ENCODE measurements at regions not wholly inside any gene's neighbourhood (a gene's known extent, or its start where the extent isn't known, plus 50 kb on each side); places are given as distances from the start of the nearest gene placed in this dataset.

DNA sequence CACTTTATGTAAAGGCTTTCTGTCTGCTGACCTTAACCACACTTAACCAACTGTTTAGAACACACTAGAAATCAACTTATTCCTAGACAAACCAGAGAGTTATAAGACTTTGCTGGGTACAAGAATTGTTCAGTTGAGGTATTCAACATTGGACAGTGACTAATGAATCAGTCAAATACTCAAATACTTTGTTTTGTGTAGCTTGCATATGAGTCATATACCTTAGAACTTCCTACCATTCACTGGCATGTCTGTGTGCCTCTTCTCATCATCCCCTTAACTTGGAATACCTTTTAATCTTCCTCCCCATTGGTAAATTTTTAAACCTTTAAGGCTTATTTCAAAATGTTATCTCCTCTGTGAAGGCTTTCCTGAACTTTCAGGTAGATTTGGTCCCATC is 708.8 kb upstream of the GRIA3 start:
- Mint-ChIP-seq H3K27ac (no peak overlapping the region), H3K27me3 (no peaks in the 10 kb centered on the region)

GRCh38 chrX:122500556-122500955 is 683.5 kb upstream of the GRIA3 start:
- Mint-ChIP-seq H3K36me3 (no peaks in the 10 kb centered on the region), H3K4me1 (no peaks in the 10 kb centered on the region), H3K9me3 (peaks cover 0 to 20% (median 4%) of the 10 kb centered on the region in 7 donors), H3K27ac (no peak overlapping the region), H3K4me3 (no peak overlapping the region), H3K27me3 (no peaks in the 10 kb centered on the region)
- ATAC-seq (ENCODE audit: low read depth in 2 of 2) = no peak
- no peak for DNase-seq

More for the DNA sequence above, 708.8 kb upstream of the GRIA3 start:
- no peaks in the 10 kb centered on the region for H3K36me3 Mint-ChIP-seq
- H3K9me3 Mint-ChIP-seq = peaks cover 0 to 6% (median 2%) of the 10 kb centered on the region in 7 donors
- DNase-seq (no peak), ATAC-seq (ENCODE audit: low read depth in 2 of 2) (no peak)
- no peaks in the 10 kb centered on the region for H3K4me1 Mint-ChIP-seq
- H3K4me3 Mint-ChIP-seq = no peak overlapping the region

GRCh38 chrX:122501652-122502051 is 682.4 kb upstream of the GRIA3 start:
- no peak overlapping the region for H3K27ac Mint-ChIP-seq

DNA sequence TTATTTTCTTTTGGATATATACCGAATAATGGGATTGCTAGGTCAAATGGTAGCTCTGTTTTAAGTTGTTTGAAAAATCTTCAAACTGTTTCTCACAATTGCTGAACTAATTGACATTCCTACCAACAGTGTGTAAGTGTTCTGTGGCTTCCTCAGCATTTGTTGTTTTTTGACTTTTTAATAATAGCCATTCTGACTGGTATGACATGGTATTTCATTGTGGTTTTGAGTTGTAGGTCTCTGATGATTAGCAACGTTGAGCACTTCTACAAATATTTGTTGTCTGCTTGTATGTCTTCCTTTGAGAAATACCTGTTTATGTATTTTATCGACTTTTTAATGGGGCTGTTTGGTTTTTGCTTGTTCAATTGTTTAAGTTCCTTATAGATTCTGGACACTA is 680.1 kb upstream of the GRIA3 start:
- DNase-seq (no peak), ATAC-seq (ENCODE audit: low read depth in 2 of 2) (no peak)
- no peaks in the 10 kb centered on the region for H3K27me3 Mint-ChIP-seq
- H3K4me3 Mint-ChIP-seq = no peak overlapping the region
- no peak overlapping the region for H3K27ac Mint-ChIP-seq
- H3K9me3 Mint-ChIP-seq = peaks cover 0 to 14% (median 3%) of the 10 kb centered on the region in 7 donors
- H3K4me1 Mint-ChIP-seq = no peaks in the 10 kb centered on the region
- no peaks in the 10 kb centered on the region for H3K36me3 Mint-ChIP-seq

More at GRCh38 chrX:122501652-122502051, 682.4 kb upstream of the GRIA3 start:
- DNase-seq = no peak
- H3K4me1 Mint-ChIP-seq = no peaks in the 10 kb centered on the region
- ATAC-seq (ENCODE audit: low read depth in 2 of 2) = no peak
- peaks cover 0 to 18% (median 2%) of the 10 kb centered on the region in 7 donors for H3K9me3 Mint-ChIP-seq
- no peak overlapping the region for H3K4me3 Mint-ChIP-seq
- no peaks in the 10 kb centered on the region for H3K27me3 Mint-ChIP-seq
- H3K36me3 Mint-ChIP-seq = no peaks in the 10 kb centered on the region

DNA sequence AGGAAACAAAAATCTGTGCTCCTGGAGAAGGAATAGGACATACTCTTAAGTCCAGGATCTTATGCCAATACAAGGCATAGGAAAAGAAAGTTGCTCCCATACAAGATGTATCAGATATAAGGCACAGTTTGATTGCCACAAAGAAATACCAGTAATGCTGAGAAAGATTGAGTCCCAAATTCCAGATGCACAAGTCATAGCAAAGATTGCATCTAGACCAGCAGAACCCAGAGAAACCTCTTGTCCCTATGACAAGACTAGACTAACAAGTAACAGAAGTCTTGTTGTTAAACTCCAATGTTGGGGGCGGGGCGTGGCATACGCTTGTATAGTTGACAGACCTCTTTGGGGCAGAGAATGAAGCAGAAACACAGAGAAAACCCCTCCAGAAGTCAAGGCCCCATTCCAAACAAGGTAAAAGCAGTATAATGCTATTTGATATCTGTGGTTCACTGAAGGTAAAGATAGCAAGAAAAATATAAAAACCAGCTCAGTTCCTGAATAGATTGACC is 671.5 kb upstream of the GRIA3 start:
- DNase-seq (no peak), ATAC-seq (ENCODE audit: low read depth in 2 of 2) (no peak)
- Mint-ChIP-seq H3K9me3 (peaks cover 4 to 13% (median 6%) of the 10 kb centered on the region in 7 donors), H3K36me3 (no peaks in the 10 kb centered on the region), H3K4me1 (no peaks in the 10 kb centered on the region), H3K4me3 (no peak overlapping the region), H3K27ac (no peak overlapping the region), H3K27me3 (no peaks in the 10 kb centered on the region)

DNA sequence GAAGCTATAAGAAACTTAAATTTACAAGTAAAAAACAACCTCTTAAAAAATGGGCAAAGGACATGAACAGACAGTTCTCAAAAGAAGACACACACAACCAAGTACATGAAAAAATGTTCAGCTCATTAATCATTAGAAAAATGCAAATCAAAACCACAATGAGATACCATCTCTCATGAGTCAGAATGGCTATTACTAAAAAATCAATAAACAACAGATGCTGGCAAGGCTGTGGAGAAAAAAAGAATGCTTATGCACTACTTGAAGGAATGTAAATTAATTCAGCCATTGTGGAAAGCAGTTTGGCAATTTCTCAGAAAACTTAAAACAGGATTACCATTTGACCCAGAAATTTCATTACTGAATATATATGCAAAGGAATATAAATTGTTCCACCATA is 666.3 kb upstream of the GRIA3 start:
- no peaks in the 10 kb centered on the region for H3K4me1 Mint-ChIP-seq
- ATAC-seq (ENCODE audit: low read depth in 2 of 2) (no peak), DNase-seq (no peak)
- H3K9me3 Mint-ChIP-seq = peaks cover 0 to 13% (median 6%) of the 10 kb centered on the region in 7 donors
- no peak overlapping the region for H3K27ac Mint-ChIP-seq
- H3K36me3 Mint-ChIP-seq = no peaks in the 10 kb centered on the region
- no peak overlapping the region for H3K4me3 Mint-ChIP-seq
- no peaks in the 10 kb centered on the region for H3K27me3 Mint-ChIP-seq

DNA sequence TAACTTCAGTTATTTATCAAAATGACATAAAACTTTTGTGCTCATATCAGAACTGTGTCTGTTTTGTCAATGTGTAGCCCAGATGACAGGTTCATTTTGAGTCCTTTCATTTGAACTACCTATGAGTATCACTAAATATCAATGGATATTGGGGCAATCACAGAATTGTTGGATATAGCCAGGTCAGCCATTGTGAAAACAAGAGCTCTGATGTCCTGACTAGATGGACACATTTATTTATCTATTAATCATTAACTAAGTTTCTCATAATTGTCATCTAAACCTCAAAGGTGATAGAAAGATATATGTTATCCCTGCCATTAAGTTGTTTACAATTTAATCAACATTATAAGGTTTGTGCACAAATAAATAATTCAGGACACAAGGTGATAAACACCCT is 638.3 kb upstream of the GRIA3 start:
- H3K9me3 Mint-ChIP-seq = peaks cover 0 to 5% (median 2%) of the 10 kb centered on the region in 7 donors
- no peaks in the 10 kb centered on the region for H3K36me3 Mint-ChIP-seq
- H3K27ac Mint-ChIP-seq = no peak overlapping the region
- DNase-seq (no peak), ATAC-seq (ENCODE audit: low read depth in 2 of 2) (no peak)
- no peak overlapping the region for H3K4me3 Mint-ChIP-seq
- no peaks in the 10 kb centered on the region for H3K27me3 Mint-ChIP-seq
- H3K4me1 Mint-ChIP-seq = no peaks in the 10 kb centered on the region

DNA sequence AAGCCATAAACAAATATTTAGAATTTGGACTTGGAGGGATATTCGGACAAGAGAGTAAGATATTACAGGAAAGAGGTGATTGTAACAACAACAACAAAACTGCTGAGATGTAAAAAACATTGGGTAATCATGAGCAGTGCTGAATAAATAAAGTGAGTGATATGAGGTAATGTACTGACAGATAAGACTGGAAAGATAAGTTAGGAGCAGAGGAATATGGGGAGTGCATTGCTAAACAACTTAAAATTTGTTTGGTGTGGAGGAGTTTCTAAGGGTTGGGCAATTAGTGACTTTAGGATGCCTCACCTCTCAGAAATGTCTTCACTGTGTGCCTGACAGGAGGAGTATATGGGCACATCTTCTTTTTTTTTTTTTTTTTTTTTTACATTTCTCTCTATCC is 637.8 kb upstream of the GRIA3 start:
- H3K4me1 Mint-ChIP-seq = no peaks in the 10 kb centered on the region
- H3K9me3 Mint-ChIP-seq = peaks cover 0 to 5% (median 2%) of the 10 kb centered on the region in 7 donors
- DNase-seq (no peak), ATAC-seq (ENCODE audit: low read depth in 2 of 2) (no peak)
- no peaks in the 10 kb centered on the region for H3K36me3 Mint-ChIP-seq
- H3K27ac Mint-ChIP-seq = no peak overlapping the region
- no peaks in the 10 kb centered on the region for H3K27me3 Mint-ChIP-seq
- H3K4me3 Mint-ChIP-seq = no peak overlapping the region

DNA sequence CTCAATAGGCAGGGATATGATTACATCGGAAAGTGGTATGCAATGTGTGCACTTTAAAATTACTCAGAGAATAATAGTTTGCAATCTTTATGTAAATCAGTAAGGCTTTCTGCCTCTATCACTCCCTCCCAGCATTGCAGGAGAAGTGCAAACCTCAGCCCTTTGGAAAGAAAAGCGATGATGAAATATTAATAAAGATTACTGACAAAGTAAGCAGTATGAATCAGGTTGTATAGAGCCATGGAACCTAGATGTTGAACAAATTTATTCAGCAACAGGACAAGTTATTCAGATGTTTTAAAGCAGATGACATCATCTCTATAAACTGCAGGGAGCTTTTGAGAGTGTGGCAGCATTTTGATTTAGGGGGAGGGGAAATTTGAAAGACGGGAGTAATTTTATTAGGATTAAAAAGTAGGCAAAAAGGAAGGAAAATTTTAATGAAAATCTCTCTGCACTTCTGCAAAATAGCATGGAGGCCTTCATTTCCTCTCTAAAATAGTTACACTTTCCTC is 631.7 kb upstream of the GRIA3 start:
- H3K9me3 Mint-ChIP-seq = peaks cover 0 to 13% (median 5%) of the 10 kb centered on the region in 7 donors
- no peaks in the 10 kb centered on the region for H3K27me3 Mint-ChIP-seq
- DNase-seq (no peak), ATAC-seq (ENCODE audit: low read depth in 2 of 2) (no peak)
- no peaks in the 10 kb centered on the region for H3K36me3 Mint-ChIP-seq
- no peaks in the 10 kb centered on the region for H3K4me1 Mint-ChIP-seq
- H3K27ac Mint-ChIP-seq = no peak overlapping the region
- H3K4me3 Mint-ChIP-seq = no peak overlapping the region

- ATAC-seq (ENCODE audit: low read depth in 2 of 2) = no peak
- H3K4me3 Mint-ChIP-seq = no peak overlapping the region
- no peaks in the 10 kb centered on the region for H3K27me3 Mint-ChIP-seq
- H3K9me3 Mint-ChIP-seq = peaks cover 0 to 13% (median 7%) of the 10 kb centered on the region in 7 donors
- H3K36me3 Mint-ChIP-seq = no peaks in the 10 kb centered on the region
- no peaks in the 10 kb centered on the region for H3K4me1 Mint-ChIP-seq
- no peak for DNase-seq
- no peak overlapping the region for H3K27ac Mint-ChIP-seq
Measured at GRCh38 chrX:122555925-122556324, 628.2 kb upstream of the GRIA3 start.

DNA sequence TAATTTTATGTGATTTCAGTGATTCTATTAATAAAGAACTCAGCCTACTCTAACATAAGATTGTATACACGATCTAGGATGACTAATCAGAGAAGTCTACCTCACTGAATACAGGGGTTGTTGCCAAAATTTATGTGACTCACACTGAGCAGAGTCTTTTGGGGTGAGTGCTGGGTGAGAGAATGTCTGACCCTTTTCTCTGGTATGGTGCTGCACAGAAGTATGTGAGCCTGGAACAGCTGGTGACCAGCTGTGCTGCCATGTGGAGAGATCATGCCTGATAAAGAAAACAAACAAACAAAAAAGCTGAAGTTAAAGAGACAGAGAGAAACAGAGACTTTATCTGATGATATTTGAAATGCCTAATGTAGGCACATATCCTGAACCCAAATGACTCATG is 618.1 kb upstream of the GRIA3 start:
- DNase-seq = no peak
- no peak overlapping the region for H3K4me3 Mint-ChIP-seq
- no peak overlapping the region for H3K27ac Mint-ChIP-seq
- no peaks in the 10 kb centered on the region for H3K27me3 Mint-ChIP-seq
- H3K9me3 Mint-ChIP-seq = peaks cover 0 to 10% (median 3%) of the 10 kb centered on the region in 7 donors
- no peak for ATAC-seq (ENCODE audit: low read depth in 2 of 2)
- no peaks in the 10 kb centered on the region for H3K4me1 Mint-ChIP-seq
- H3K36me3 Mint-ChIP-seq = no peaks in the 10 kb centered on the region

DNA sequence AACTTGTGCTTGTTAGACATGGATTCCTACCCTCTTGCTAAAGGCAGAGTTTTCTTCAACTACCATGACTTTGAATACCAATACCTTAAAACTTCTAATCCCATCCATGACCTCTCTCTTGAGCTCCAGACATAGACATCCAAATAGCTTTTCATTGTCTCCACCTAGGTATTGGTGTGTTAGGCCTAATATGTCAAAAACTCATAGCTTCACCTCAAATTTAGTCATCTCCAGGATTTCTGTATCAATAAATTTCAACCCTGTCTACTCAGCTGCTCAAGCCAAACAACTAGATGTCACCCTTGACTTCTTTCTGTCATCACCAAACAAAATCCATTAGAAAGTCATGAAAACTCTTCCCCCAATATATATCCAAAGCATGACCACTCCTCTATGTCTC is 617.7 kb upstream of the GRIA3 start:
- H3K27me3 Mint-ChIP-seq = no peaks in the 10 kb centered on the region
- ATAC-seq (ENCODE audit: low read depth in 2 of 2) = no peak
- DNase-seq = no peak
- no peak overlapping the region for H3K27ac Mint-ChIP-seq
- H3K4me1 Mint-ChIP-seq = no peaks in the 10 kb centered on the region
- H3K4me3 Mint-ChIP-seq = no peak overlapping the region
- H3K9me3 Mint-ChIP-seq = peaks cover 0 to 13% (median 4%) of the 10 kb centered on the region in 7 donors
- H3K36me3 Mint-ChIP-seq = no peaks in the 10 kb centered on the region

- H3K9me3 Mint-ChIP-seq = peaks cover 0 to 13% (median 6%) of the 10 kb centered on the region in 7 donors
- DNase-seq (no peak), ATAC-seq (ENCODE audit: low read depth in 2 of 2) (no peak)
- no peak overlapping the region for H3K27ac Mint-ChIP-seq
- H3K36me3 Mint-ChIP-seq = no peaks in the 10 kb centered on the region
- H3K4me1 Mint-ChIP-seq = no peaks in the 10 kb centered on the region
- H3K27me3 Mint-ChIP-seq = no peaks in the 10 kb centered on the region
- H3K4me3 Mint-ChIP-seq = no peak overlapping the region
Measured at GRCh38 chrX:122567911-122568310, 616.2 kb upstream of the GRIA3 start.

DNA sequence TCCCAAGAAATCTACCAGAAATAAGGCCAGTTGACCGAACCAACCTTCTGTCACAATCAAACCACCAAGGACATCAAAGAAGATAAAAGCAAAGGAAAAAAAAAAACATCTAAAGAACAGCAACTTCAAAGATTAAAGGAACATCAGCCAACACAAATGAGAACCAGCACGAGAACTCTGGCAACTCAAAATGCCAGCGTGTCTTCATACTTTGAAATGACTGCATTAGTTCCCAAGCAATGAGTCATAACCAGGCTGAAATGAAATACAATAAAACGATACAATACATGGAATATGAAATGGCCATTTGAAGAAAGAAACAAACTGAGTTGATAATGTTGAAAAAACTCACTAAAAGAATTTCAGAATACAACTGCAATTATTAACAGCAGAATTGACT is 611.6 kb upstream of the GRIA3 start:
- DNase-seq (no peak), ATAC-seq (ENCODE audit: low read depth in 2 of 2) (no peak)
- Mint-ChIP-seq H3K9me3 (peaks cover 4 to 11% (median 9%) of the 10 kb centered on the region in 7 donors), H3K4me3 (no peak overlapping the region), H3K36me3 (no peaks in the 10 kb centered on the region), H3K27ac (no peak overlapping the region), H3K27me3 (no peaks in the 10 kb centered on the region), H3K4me1 (no peaks in the 10 kb centered on the region)

DNA sequence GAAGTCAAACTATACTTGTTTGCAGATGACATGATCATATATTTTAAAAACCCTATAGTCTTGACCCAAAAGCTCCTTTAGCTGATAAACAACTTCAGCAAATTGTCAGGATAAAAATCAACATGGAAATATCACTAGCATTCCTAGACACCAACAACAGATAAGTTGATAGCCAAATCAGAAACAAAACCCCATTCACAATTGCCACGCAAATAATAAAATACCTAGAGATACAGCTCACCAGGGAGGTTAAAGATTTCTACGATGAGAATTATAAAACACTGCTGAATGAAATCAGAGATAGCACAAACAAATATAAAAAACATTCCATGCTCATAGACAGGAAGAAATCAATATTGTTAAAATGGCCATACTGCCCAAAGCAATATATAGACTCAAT is 605.0 kb upstream of the GRIA3 start:
- DNase-seq = no peak
- Mint-ChIP-seq H3K27ac (no peak overlapping the region), H3K4me3 (no peak overlapping the region), H3K27me3 (no peaks in the 10 kb centered on the region), H3K9me3 (peaks cover 0 to 18% (median 5%) of the 10 kb centered on the region in 7 donors), H3K4me1 (no peaks in the 10 kb centered on the region), H3K36me3 (no peaks in the 10 kb centered on the region)
- no peak for ATAC-seq (ENCODE audit: low read depth in 2 of 2)

Data from naive B cell (primary cell).